PC-9 (cell line): ENCODE measurements at regions not wholly inside any gene's neighbourhood (a gene's known extent, or its start where the extent isn't known, plus 50 kb on each side); places are given as distances from the start of the nearest gene placed in this dataset.
"Not testable (repeated sequence)": the region's sequence is repeated elsewhere in the genome, so short reads cannot be mapped to it uniquely, and the experiment has no call there.

Experiments used
- BruUV-seq: library from RNA; stranded (reverse); fragments of 400-500 nt; replicated peaks from 2 replicates; lab custom pipeline; 2021; lab: Mats Ljungman, UMichigan
- CTCF ChIA-PET: fragments of 300-600 bp; sonication (Branson Sonifier 250); formaldehyde crosslinking; loops from one replicate; lab custom pipeline; 2022; ENCODE audit warnings: antibody characterized with exemption; lab: Charles Lee
- POLR2A ChIA-PET: fragments of 300-600 bp; sonication (Branson Sonifier 250); formaldehyde crosslinking; loops from one replicate; lab custom pipeline; 2022; ENCODE audit warnings: antibody characterized with exemption; ENCODE audit not compliant: unreplicated experiment; lab: Charles Lee
- DNase-seq, 2 experiments: peaks; one replicate each; pipeline versions ENCODE4 v3.0.0 to v3.0.0-alpha.2; 2015 to 2022; ENCODE audit warnings: mixed read lengths in 1 of 2
- H2AFZ ChIP-seq: fragments of 200-600 bp; sonication (generic); 2 replicates; pipeline ENCODE4 v1.8.1; 2017; ENCODE audit warnings: antibody characterized with exemption
- H3F3A ChIP-seq: fragments of 200-600 bp; sonication (generic); 2 replicates; pipeline ENCODE4 v1.8.1; 2017; ENCODE audit warnings: antibody characterized with exemption, mild to moderate bottlenecking, low read depth; ENCODE audit not compliant: insufficient read depth
- H3K27ac ChIP-seq: fragments of 200-600 bp; sonication (generic); 2 replicates; pipeline ENCODE4 v1.6.1; 2016; ENCODE audit warnings: mixed run types
- H3K27me3 ChIP-seq: fragments of 200-600 bp; sonication (generic); 2 replicates; pipeline ENCODE4 v1.6.1; 2016; ENCODE audit warnings: low read depth, mixed run types; ENCODE audit not compliant: insufficient read depth
- H3K36me3 ChIP-seq: fragments of 200-600 bp; sonication (generic); 2 replicates; pipeline ENCODE4 v1.6.1; 2016; ENCODE audit warnings: low read depth, mixed run types
- H3K4me1 ChIP-seq: fragments of 200-600 bp; sonication (generic); replicated peaks from 2 replicates; pipeline ENCODE4 v1.6.1; 2016; ENCODE audit warnings: mixed run types; ENCODE audit not compliant: insufficient read depth
- H3K4me2 ChIP-seq: fragments of 200-600 bp; sonication (generic); 2 replicates; pipeline ENCODE4 v1.6.1; 2017; ENCODE audit warnings: mixed run types
- H3K4me3 ChIP-seq: fragments of 200-600 bp; sonication (generic); 2 replicates; pipeline ENCODE4 v1.6.1; 2016; ENCODE audit warnings: mixed run types
- H3K79me2 ChIP-seq: fragments of 200-600 bp; sonication (generic); 2 replicates; pipeline ENCODE4 v1.6.1; 2017; ENCODE audit warnings: low read depth, mixed run types
- H3K9me2 ChIP-seq: fragments of 200-600 bp; sonication (generic); 2 replicates; pipeline ENCODE4 v1.8.1; 2017; ENCODE audit warnings: mild to moderate bottlenecking; ENCODE audit not compliant: insufficient read depth
- H3K9me3 ChIP-seq: fragments of 200-600 bp; sonication (generic); 2 replicates; pipeline ENCODE4 v1.8.1; 2016; ENCODE audit warnings: low read depth; ENCODE audit not compliant: insufficient read depth
- H4K20me1 ChIP-seq: fragments of 200-600 bp; sonication (generic); 2 replicates; pipeline ENCODE4 v1.8.1; 2017; ENCODE audit not compliant: insufficient read depth
- intact Hi-C: fragments of 100-400 bp; cut with micrococcal nuclease; formaldehyde crosslinking; loops from one replicate; pipeline ENCODE4 v1.10.0; 2022; ENCODE audit not compliant: unreplicated experiment

- POLR2A ChIA-PET, result not testable (repeated sequence)
These were observed 164.7 kb downstream of the SPDYE17 start for GRCh38 chr7:76867364-76867889.

GRCh38 chr7:76863150-76863773 is 168.9 kb downstream of the SPDYE17 start:
- H3K4me3 ChIP-seq, H3K79me2 ChIP-seq, H3K9me3 ChIP-seq, H3K4me1 ChIP-seq, BruUV-seq, H3K9me2 ChIP-seq, intact Hi-C loops, CTCF ChIA-PET, H2AFZ ChIP-seq, POLR2A ChIA-PET, H3K4me2 ChIP-seq, H3K27me3 ChIP-seq, DNase-seq, H3K27ac ChIP-seq, H3F3A ChIP-seq, H3K36me3 ChIP-seq, H4K20me1 ChIP-seq: not testable (repeated sequence)

More at GRCh38 chr7:76867364-76867889, 164.7 kb downstream of the SPDYE17 start:
- H3K27ac ChIP-seq, H3K4me2 ChIP-seq, H3F3A ChIP-seq, H3K9me3 ChIP-seq, BruUV-seq, H3K4me3 ChIP-seq, intact Hi-C loops, H3K36me3 ChIP-seq, CTCF ChIA-PET, H3K79me2 ChIP-seq, DNase-seq, H4K20me1 ChIP-seq, H2AFZ ChIP-seq, H3K27me3 ChIP-seq, H3K4me1 ChIP-seq, H3K9me2 ChIP-seq: not testable (repeated sequence)

- CTCF ChIA-PET, H3K9me3 ChIP-seq, H3K79me2 ChIP-seq, DNase-seq, H3F3A ChIP-seq, BruUV-seq, POLR2A ChIA-PET, H2AFZ ChIP-seq, H3K4me1 ChIP-seq, H3K9me2 ChIP-seq, intact Hi-C loops, H3K27ac ChIP-seq, H4K20me1 ChIP-seq, H3K36me3 ChIP-seq, H3K4me2 ChIP-seq, H3K27me3 ChIP-seq, H3K4me3 ChIP-seq: not testable (repeated sequence)
These were observed 169.9 kb downstream of the SPDYE17 start for GRCh38 chr7:76862241-76862640.

- POLR2A ChIA-PET, H3K4me1 ChIP-seq, H3K4me3 ChIP-seq, H3K36me3 ChIP-seq, H3K9me3 ChIP-seq, CTCF ChIA-PET, H3K9me2 ChIP-seq, H2AFZ ChIP-seq, H3K27me3 ChIP-seq, H3K4me2 ChIP-seq, H3F3A ChIP-seq, H3K79me2 ChIP-seq, BruUV-seq, DNase-seq, H4K20me1 ChIP-seq, intact Hi-C loops, H3K27ac ChIP-seq: not testable (repeated sequence)
These were observed 172.2 kb downstream of the SPDYE17 start for GRCh38 chr7:76859933-76860332.

GRCh38 chr7:76854631-76855030 is 177.5 kb downstream of the SPDYE17 start:
- POLR2A ChIA-PET, H3K36me3 ChIP-seq, CTCF ChIA-PET, intact Hi-C loops, H3K27me3 ChIP-seq, BruUV-seq, DNase-seq, H3K9me3 ChIP-seq, H2AFZ ChIP-seq, H3K9me2 ChIP-seq, H3K79me2 ChIP-seq, H4K20me1 ChIP-seq, H3K4me3 ChIP-seq, H3K27ac ChIP-seq, H3K4me2 ChIP-seq, H3F3A ChIP-seq, H3K4me1 ChIP-seq: not testable (repeated sequence)

- H3F3A ChIP-seq, H3K27ac ChIP-seq, H3K9me3 ChIP-seq, H3K4me2 ChIP-seq, H3K36me3 ChIP-seq, H3K4me3 ChIP-seq, POLR2A ChIA-PET, H2AFZ ChIP-seq, H3K27me3 ChIP-seq, H3K4me1 ChIP-seq, intact Hi-C loops, DNase-seq, H3K9me2 ChIP-seq, H4K20me1 ChIP-seq, H3K79me2 ChIP-seq, CTCF ChIA-PET, BruUV-seq: not testable (repeated sequence)
These were observed 179.2 kb downstream of the SPDYE17 start for GRCh38 chr7:76852787-76853584.

- H3F3A ChIP-seq, H3K79me2 ChIP-seq, DNase-seq, intact Hi-C loops, BruUV-seq, H3K27me3 ChIP-seq, CTCF ChIA-PET, H3K9me2 ChIP-seq, H3K4me3 ChIP-seq, POLR2A ChIA-PET, H4K20me1 ChIP-seq, H3K4me2 ChIP-seq, H3K27ac ChIP-seq, H3K4me1 ChIP-seq, H3K9me3 ChIP-seq, H2AFZ ChIP-seq, H3K36me3 ChIP-seq: not testable (repeated sequence)
These were observed 179.8 kb downstream of the SPDYE17 start for GRCh38 chr7:76852362-76852761.
